H9 (cell line): ENCODE measurements at regions not wholly inside any gene's neighbourhood (a gene's known extent, or its start where the extent isn't known, plus 50 kb on each side); places are given as distances from the start of the nearest gene placed in this dataset.

Experiments
- DNase-seq: peaks from one replicate; pipeline ENCODE4 v3.0.0-alpha.2; 2017
- H2AFZ ChIP-seq: one replicate; pipeline ENCODE4 v1.6.1; 2013; ENCODE audit warnings: mild to moderate bottlenecking, low read length, control low read depth, moderate library complexity
- H2AK5ac ChIP-seq: 2 replicates; pipeline ENCODE4 v1.6.1; 2013; ENCODE audit warnings: low read length, control low read depth, mixed read lengths; ENCODE audit not compliant: insufficient read length
- H2BK120ac ChIP-seq: one replicate; pipeline ENCODE4 v1.6.1; 2013; ENCODE audit warnings: low read depth, mild to moderate bottlenecking, low read length, control low read depth, inconsistent platforms; ENCODE audit not compliant: poor library complexity, severe bottlenecking
- H2BK12ac ChIP-seq: 2 replicates; pipeline ENCODE4 v1.6.1; 2013; ENCODE audit warnings: low read length, control low read depth, mixed read lengths, low read depth; ENCODE audit not compliant: insufficient read length
- H2BK15ac ChIP-seq: 2 replicates; pipeline ENCODE4 v1.6.1; 2013; ENCODE audit warnings: low read depth, low read length, control low read depth
- H2BK20ac ChIP-seq: one replicate; pipeline ENCODE4 v1.6.1; 2013; ENCODE audit warnings: low read depth, mild to moderate bottlenecking, low read length, control low read depth, inconsistent platforms; ENCODE audit not compliant: poor library complexity, severe bottlenecking
- H2BK5ac ChIP-seq: 2 replicates; pipeline ENCODE4 v1.6.1; 2013; ENCODE audit warnings: low read length, control low read depth, mixed read lengths; ENCODE audit not compliant: insufficient read length
- H3K14ac ChIP-seq: 2 replicates; pipeline ENCODE4 v1.6.1; 2013; ENCODE audit warnings: low read length, control low read depth; ENCODE audit not compliant: insufficient read depth
- H3K18ac ChIP-seq: 2 replicates; pipeline ENCODE4 v1.6.1; 2013; ENCODE audit warnings: low read depth, mild to moderate bottlenecking, mixed read lengths, low read length, control low read depth; ENCODE audit not compliant: insufficient read length
- H3K23ac ChIP-seq: 2 replicates; pipeline ENCODE4 v1.6.1; 2013; ENCODE audit warnings: low read length, control low read depth, mixed read lengths, low read depth; ENCODE audit not compliant: insufficient read length
- H3K23me2 ChIP-seq: 2 replicates; pipeline ENCODE4 v1.6.1; 2013; ENCODE audit warnings: low read depth, mild to moderate bottlenecking, mixed read lengths, low read length, control low read depth; ENCODE audit not compliant: insufficient read length, poor library complexity, severe bottlenecking
- H3K27ac ChIP-seq: 2 replicates; pipeline ENCODE4 v1.5.1; 2013; ENCODE audit warnings: low read length, control low read depth, mixed read lengths, low read depth; ENCODE audit not compliant: insufficient read length
- H3K27me3 ChIP-seq: 2 replicates; pipeline ENCODE4 v1.6.1; 2013; ENCODE audit warnings: low read length, control low read depth, inconsistent platforms; ENCODE audit not compliant: insufficient read depth
- H3K4ac ChIP-seq: 2 replicates; pipeline ENCODE4 v1.6.1; 2013; ENCODE audit warnings: low read depth, mild to moderate bottlenecking, control low read depth, inconsistent platforms, low read length, moderate library complexity
- H3K4me1 ChIP-seq: 2 replicates; pipeline ENCODE4 v1.6.1; 2013; ENCODE audit warnings: low read length, control low read depth, inconsistent platforms; ENCODE audit not compliant: insufficient read depth
- H3K4me2 ChIP-seq: 2 replicates; pipeline ENCODE4 v1.6.1; 2013; ENCODE audit warnings: low read length, control low read depth, mixed read lengths; ENCODE audit not compliant: insufficient read length, insufficient read depth
- H3K56ac ChIP-seq: 2 replicates; pipeline ENCODE4 v1.6.1; 2013; ENCODE audit warnings: low read depth, mild to moderate bottlenecking, mixed read lengths, low read length, control low read depth; ENCODE audit not compliant: insufficient read length
- H3K79me1 ChIP-seq: 2 replicates; pipeline ENCODE4 v1.6.1; 2013; ENCODE audit warnings: low read depth, mild to moderate bottlenecking, moderate library complexity, low read length, control low read depth, inconsistent platforms; ENCODE audit not compliant: insufficient read depth, poor library complexity, severe bottlenecking
- H3K79me2 ChIP-seq: 2 replicates; pipeline ENCODE4 v1.6.1; 2013; ENCODE audit warnings: low read length, control low read depth, inconsistent platforms; ENCODE audit not compliant: insufficient read depth
- H3K9ac ChIP-seq: 2 replicates; pipeline ENCODE4 v1.6.1; 2013; ENCODE audit warnings: low read length, control low read depth, mixed read lengths; ENCODE audit not compliant: insufficient read length; ENCODE audit errors: extremely low read depth
- H3K9me3 ChIP-seq: one replicate; pipeline ENCODE4 v1.6.1; 2013; ENCODE audit warnings: low read depth, low read length, inconsistent platforms; ENCODE audit not compliant: control insufficient read depth
- H3T11ph ChIP-seq: one replicate; pipeline ENCODE4 v1.6.1; 2013; ENCODE audit warnings: mild to moderate bottlenecking, low read length, control low read depth, inconsistent platforms
- H4K20me1 ChIP-seq: one replicate; pipeline ENCODE4 v1.6.1; 2013; ENCODE audit not compliant: control insufficient read depth, insufficient read length, insufficient read depth
- H4K5ac ChIP-seq: 2 replicates; pipeline ENCODE4 v1.6.1; 2013; ENCODE audit warnings: low read depth, mild to moderate bottlenecking, mixed read lengths, low read length, control low read depth; ENCODE audit not compliant: insufficient read length
- H4K8ac ChIP-seq: replicated peaks from 2 replicates; pipeline ENCODE4 v1.6.1; 2013; ENCODE audit warnings: low read length, control low read depth, mixed read lengths, low read depth; ENCODE audit not compliant: insufficient read length
- H4K91ac ChIP-seq: 2 replicates; pipeline ENCODE4 v1.6.1; 2013; ENCODE audit warnings: low read depth, mild to moderate bottlenecking, moderate library complexity, mixed read lengths, low read length, control low read depth; ENCODE audit not compliant: insufficient read length
- H3K27ac Mint-ChIP-seq, 3 experiments: 2 replicates in 2 of 3; 3 replicates in 1 of 3; pipeline ENCODE4 v1.8.0; 2020 to 2021; ENCODE audit warnings: mixed read lengths in 3 of 3, mild to moderate bottlenecking in 1 of 3, moderate library complexity in 1 of 3
- H3K27me3 Mint-ChIP-seq: 2 replicates; pipeline ENCODE4 v1.8.0; 2021; ENCODE audit warnings: low read depth, mild to moderate bottlenecking, moderate library complexity, mixed read lengths
- H3K36me3 Mint-ChIP-seq, 3 experiments: 2 replicates in 2 of 3; 3 replicates in 1 of 3; pipeline ENCODE4 v1.8.0; 2020 to 2021; ENCODE audit warnings: low read depth in 3 of 3, mixed read lengths in 3 of 3; ENCODE audit not compliant: insufficient read depth in 1 of 3
- H3K4me1 Mint-ChIP-seq, 2 experiments: 2 replicates each; pipeline ENCODE4 v1.8.0; 2020; ENCODE audit warnings: mixed read lengths in 2 of 2
- H3K4me3 Mint-ChIP-seq, 2 experiments: 2 replicates in 1 of 2; 3 replicates in 1 of 2; pipeline ENCODE4 v1.8.0; 2020 to 2021; ENCODE audit warnings: mild to moderate bottlenecking in 2 of 2, mixed read lengths in 2 of 2, moderate library complexity in 1 of 2
- H3K9me3 Mint-ChIP-seq, 2 experiments: 2 replicates in 1 of 2; 3 replicates in 1 of 2; pipeline ENCODE4 v1.8.0; 2020; ENCODE audit warnings: mild to moderate bottlenecking in 2 of 2, mixed read lengths in 2 of 2, moderate library complexity in 1 of 2
- WGBS: extraction: QIAGEN DNeasy Blood & Tissue Kit; methylation state at CpG from one replicate; pipeline ENCODE4 v1.1.7; 2013; ENCODE audit warnings: missing lambda C conversion rate, low lambda C conversion rate, mixed read lengths; ENCODE audit not compliant: insufficient read length; ENCODE audit errors: extremely low coverage; 5-methylcytosine and 5-hydroxymethylcytosine counted together
- TF ChIP-seq, protein P1 (sequence below): fragments of 200-600 bp; sonication (generic); conservative IDR thresholded peaks from 3 replicates; pipeline ENCODE4 v1.8.0; 2021; ENCODE audit warnings: antibody characterized with exemption, mild to moderate bottlenecking

DNA sequence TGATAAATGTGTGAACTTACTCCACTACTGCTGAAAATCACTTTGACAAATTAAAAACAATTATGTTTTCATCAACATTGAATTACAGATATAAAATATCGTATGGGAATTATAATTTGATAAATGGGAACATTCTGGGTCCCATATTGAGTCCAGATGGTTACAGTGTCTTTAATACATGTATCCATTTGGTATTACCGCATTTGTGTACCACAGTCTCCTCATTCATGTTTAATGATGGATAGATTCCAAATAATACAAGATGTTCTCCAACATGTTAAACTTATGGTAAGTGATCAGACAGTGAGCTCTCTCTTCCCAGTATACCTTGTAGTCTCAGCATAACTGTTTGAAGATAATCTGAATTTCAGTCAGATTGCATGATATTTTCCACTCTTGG lies 1706.8 kb upstream of the PCDH7 start:
- H3K56ac ChIP-seq: no peak overlapping the region
- no peak overlapping the region for H3K27ac Mint-ChIP-seq
- no peaks in the 10 kb centered on the region for H3K79me2 ChIP-seq
- no peak overlapping the region for H3K4ac ChIP-seq
- no peaks in the 10 kb centered on the region for H3K9me3 ChIP-seq
- H2AK5ac ChIP-seq: no peak overlapping the region
- no peak overlapping the region for H3K4me3 Mint-ChIP-seq
- H4K8ac ChIP-seq: no peak overlapping the region
- no peak overlapping the region for H2BK120ac ChIP-seq
- no peak for DNase-seq
- no peaks in the 10 kb centered on the region for H3K27me3 ChIP-seq
- no peak overlapping the region for H3K9ac ChIP-seq
- H3T11ph ChIP-seq: no peak overlapping the region
- no CpG with 5 or more reads among the region's 2 CpGs for WGBS
- no peaks in the 10 kb centered on the region for H3K23me2 ChIP-seq
- no peak overlapping the region for H4K5ac ChIP-seq
- no peak overlapping the region for H3K23ac ChIP-seq
- H3K9me3 Mint-ChIP-seq: peaks cover 5 to 15% of the 10 kb centered on the region in 2 experiments; a peak in 3 of 5 replicates
- no peak overlapping the region for H2BK12ac ChIP-seq
- TF ChIP-seq, protein P1, sequence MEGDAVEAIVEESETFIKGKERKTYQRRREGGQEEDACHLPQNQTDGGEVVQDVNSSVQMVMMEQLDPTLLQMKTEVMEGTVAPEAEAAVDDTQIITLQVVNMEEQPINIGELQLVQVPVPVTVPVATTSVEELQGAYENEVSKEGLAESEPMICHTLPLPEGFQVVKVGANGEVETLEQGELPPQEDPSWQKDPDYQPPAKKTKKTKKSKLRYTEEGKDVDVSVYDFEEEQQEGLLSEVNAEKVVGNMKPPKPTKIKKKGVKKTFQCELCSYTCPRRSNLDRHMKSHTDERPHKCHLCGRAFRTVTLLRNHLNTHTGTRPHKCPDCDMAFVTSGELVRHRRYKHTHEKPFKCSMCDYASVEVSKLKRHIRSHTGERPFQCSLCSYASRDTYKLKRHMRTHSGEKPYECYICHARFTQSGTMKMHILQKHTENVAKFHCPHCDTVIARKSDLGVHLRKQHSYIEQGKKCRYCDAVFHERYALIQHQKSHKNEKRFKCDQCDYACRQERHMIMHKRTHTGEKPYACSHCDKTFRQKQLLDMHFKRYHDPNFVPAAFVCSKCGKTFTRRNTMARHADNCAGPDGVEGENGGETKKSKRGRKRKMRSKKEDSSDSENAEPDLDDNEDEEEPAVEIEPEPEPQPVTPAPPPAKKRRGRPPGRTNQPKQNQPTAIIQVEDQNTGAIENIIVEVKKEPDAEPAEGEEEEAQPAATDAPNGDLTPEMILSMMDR: no peak
- H3K4me1 ChIP-seq: no peaks in the 10 kb centered on the region; the same call in 1 of the 2 replicates
- H4K20me1 ChIP-seq: no peaks in the 10 kb centered on the region
- H3K4me2 ChIP-seq: no peak overlapping the region
- no peak overlapping the region for H2BK5ac ChIP-seq
- H3K27me3 Mint-ChIP-seq: no peaks in the 10 kb centered on the region
- H2BK15ac ChIP-seq: no peak overlapping the region
- H3K4me1 Mint-ChIP-seq: peaks cover 14 to 15% of the 10 kb centered on the region in 2 experiments
- H3K27ac ChIP-seq: no peak overlapping the region
- H2AFZ ChIP-seq: no peak overlapping the region
- peaks cover 0 to 2% (median 0%) of the 10 kb centered on the region in 3 experiments; a peak in 4 of 7 replicates for H3K36me3 Mint-ChIP-seq
- H3K14ac ChIP-seq: no peak overlapping the region
- no peak overlapping the region for H2BK20ac ChIP-seq
- no peak overlapping the region for H3K18ac ChIP-seq
- H4K91ac ChIP-seq: no peak overlapping the region
- no peaks in the 10 kb centered on the region for H3K79me1 ChIP-seq
